ENCODE measurements at regions not wholly inside any gene's neighbourhood (a gene's known extent, or its start where the extent isn't known, plus 50 kb on each side); places are given as distances from the start of the nearest gene placed in this dataset.

DNA sequence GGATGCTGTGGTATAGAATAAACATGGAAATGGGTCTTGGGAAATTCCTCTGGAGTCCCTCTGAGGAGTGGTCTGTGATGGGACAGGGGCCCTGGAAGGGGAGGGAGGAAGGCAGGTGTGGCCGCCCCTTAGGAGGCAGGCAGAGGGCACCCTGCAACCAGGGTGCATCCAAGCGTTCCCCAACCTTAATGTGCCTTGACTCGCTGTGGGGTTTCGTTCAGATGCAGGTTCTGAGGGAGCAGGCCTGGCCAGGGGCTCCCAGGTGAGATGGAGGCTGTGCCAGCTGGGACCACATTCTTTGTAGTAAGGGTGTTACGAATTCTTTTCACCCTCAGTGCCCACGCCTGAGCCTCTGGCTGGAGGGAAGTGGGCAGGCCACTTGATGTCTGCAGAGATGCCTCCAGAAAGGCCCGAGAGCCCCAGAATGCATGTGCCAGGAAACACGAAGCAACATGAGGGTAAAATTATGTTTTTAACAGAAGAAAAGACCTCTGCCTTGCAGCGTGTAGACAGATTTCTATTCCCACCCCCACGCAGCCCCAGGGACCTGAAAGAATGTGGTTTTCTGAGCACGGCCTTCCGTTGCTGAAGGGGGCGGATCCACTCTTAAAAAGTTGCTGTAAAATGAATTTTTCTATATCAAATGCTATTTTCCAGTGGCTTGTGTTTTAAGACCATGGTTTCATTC lies 150.4 kb upstream of the IER5L start:
- Histone ChIP-seq H3K27ac (no peak overlapping the region), H3K9me3 (no peaks in the 10 kb centered on the region), H3K4me3 (no peak overlapping the region), H3K36me3 (replicated peaks in 1 of 2; ENCODE audit: insufficient read depth in 1 of 2, low read depth in 2 of 2) (no peaks in the 10 kb centered on the region), H3K27me3 (no peaks in the 10 kb centered on the region), H3K4me1 (peaks cover 11% of the 10 kb centered on the region)
- intact Hi-C loops (cut with DNase I), result no loop called here
- 72 to 78% methylated on average over 12 to 13 of the region's 13 CpGs for WGBS, 2 donors
- DNase-seq (no peak), ATAC-seq (no peak)
- TF ChIP-seq POLR2A (IDR thresholded peaks at IDR 0.05), result no peak
- TF ChIP-seq, protein P1, sequence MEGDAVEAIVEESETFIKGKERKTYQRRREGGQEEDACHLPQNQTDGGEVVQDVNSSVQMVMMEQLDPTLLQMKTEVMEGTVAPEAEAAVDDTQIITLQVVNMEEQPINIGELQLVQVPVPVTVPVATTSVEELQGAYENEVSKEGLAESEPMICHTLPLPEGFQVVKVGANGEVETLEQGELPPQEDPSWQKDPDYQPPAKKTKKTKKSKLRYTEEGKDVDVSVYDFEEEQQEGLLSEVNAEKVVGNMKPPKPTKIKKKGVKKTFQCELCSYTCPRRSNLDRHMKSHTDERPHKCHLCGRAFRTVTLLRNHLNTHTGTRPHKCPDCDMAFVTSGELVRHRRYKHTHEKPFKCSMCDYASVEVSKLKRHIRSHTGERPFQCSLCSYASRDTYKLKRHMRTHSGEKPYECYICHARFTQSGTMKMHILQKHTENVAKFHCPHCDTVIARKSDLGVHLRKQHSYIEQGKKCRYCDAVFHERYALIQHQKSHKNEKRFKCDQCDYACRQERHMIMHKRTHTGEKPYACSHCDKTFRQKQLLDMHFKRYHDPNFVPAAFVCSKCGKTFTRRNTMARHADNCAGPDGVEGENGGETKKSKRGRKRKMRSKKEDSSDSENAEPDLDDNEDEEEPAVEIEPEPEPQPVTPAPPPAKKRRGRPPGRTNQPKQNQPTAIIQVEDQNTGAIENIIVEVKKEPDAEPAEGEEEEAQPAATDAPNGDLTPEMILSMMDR (IDR thresholded peaks at IDR 0.05), result no peak

DNA sequence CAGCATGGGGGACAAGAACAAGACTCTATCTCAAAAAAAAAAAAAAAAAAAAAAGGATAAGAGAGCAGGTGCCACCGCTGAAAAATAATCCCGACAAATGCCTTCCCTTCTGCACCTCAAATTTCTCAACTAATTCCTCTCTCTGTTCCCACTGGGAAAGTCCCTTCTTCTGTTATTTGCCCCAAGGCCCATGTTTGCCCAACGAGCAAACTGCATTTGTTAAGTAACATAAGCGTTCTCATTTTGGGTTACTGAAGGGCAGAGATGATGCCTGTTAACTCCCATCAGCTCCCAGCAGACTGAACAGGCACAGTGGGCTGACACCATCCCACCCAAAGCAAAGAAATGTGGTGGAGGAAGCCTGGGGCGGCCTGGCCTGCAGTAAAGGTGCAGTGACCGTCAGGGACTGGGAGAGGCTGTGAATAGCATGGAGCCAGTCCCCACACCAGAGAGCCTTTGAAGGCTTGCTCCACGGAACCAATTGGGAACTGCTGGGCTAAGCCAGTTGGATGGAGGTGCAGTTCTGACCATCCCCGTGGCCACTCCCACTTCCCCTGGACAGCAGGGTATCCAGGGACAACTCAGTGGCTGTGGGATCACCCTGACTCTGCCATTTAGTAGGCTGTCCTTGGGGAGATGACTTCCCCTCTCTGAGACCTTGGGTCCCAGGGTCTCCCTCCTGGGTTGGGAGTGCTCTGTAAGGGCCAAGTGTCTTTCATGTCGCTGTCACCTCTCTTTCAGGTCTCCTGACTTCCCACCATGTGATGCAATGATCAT lies 149.7 kb upstream of the IER5L start:
- DNase-seq (no peak), ATAC-seq (no peak)
- H3K27ac ChIP-seq, result peak overlapping the region in 1 of 4 donors; percentile 25
- WGBS, 2 donors, result 62 to 65% methylated on average over 6 to 9 of the region's 9 CpGs
- H3K36me3 ChIP-seq (replicated peaks in 1 of 2; ENCODE audit: insufficient read depth in 1 of 2, low read depth in 2 of 2), result no peaks in the 10 kb centered on the region
- intact Hi-C loops (cut with DNase I), result no loop called here
- no peaks in the 10 kb centered on the region for H3K27me3 ChIP-seq
- H3K4me3 ChIP-seq, result no peak overlapping the region
- TF ChIP-seq, protein P1 (IDR thresholded peaks at IDR 0.05), result no peak
- TF ChIP-seq POLR2A (IDR thresholded peaks at IDR 0.05), result no peak
- H3K9me3 ChIP-seq, result no peaks in the 10 kb centered on the region
- H3K4me1 ChIP-seq, result peaks cover 9% of the 10 kb centered on the region

DNA sequence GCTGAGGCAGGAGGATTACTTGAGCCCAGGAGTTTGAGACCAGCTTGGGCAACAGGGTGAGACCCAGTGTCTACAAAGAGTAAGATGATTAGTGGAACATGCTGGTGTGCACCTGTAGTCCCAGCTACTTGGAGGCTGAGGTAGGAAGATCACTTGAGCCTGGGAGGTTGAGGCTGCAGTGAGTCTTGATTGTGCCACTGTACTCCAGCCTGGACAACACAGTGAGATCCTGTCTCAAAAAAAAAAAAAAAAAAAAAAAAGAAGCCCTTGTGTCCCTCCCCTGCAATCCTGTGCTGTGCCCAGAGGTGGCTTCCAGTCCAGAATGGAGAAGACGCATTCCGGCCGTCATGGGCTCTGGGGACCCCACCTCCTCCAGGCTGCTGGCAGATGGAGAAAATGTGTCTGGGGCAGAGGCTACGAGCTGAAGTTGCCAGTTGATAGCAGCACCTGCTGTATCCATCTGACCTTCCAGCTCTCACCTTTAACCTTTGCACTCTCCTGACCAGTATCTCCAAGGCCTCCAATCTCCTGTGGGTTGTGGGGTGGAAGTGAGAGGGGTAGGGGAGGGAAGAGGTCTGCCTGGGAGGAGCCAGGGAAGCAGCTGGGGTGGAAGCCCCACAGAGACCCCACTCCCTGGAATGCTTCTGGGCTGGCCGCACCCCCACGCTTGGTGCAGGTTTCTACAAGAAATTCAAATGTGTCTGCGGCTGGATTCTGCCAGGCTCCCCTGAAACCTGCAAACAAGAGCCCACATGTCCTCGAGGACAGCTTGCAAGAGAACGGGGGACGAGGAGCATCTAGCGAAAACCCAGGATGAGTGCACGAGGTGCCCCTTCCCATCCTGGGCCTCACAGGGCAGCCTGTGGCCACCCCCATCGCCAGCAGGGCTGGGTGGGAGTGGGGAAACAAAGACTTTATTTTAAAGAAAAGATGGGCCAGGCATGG lies 148.3 kb upstream of the IER5L start:
- Histone ChIP-seq H3K27ac (no peak overlapping the region), H3K4me1 (peaks cover 12% of the 10 kb centered on the region), H3K36me3 (replicated peaks in 1 of 2; ENCODE audit: insufficient read depth in 1 of 2, low read depth in 2 of 2) (no peaks in the 10 kb centered on the region), H3K27me3 (no peaks in the 10 kb centered on the region), H3K4me3 (no peak overlapping the region), H3K9me3 (no peaks in the 10 kb centered on the region)
- intact Hi-C loops (cut with DNase I), result no loop called here
- 79 to 88% methylated on average over 13 of the region's 13 CpGs for WGBS, 2 donors
- ATAC-seq (no peak), DNase-seq (no peak)
- no peak for TF ChIP-seq POLR2A (IDR thresholded peaks at IDR 0.05)

DNA sequence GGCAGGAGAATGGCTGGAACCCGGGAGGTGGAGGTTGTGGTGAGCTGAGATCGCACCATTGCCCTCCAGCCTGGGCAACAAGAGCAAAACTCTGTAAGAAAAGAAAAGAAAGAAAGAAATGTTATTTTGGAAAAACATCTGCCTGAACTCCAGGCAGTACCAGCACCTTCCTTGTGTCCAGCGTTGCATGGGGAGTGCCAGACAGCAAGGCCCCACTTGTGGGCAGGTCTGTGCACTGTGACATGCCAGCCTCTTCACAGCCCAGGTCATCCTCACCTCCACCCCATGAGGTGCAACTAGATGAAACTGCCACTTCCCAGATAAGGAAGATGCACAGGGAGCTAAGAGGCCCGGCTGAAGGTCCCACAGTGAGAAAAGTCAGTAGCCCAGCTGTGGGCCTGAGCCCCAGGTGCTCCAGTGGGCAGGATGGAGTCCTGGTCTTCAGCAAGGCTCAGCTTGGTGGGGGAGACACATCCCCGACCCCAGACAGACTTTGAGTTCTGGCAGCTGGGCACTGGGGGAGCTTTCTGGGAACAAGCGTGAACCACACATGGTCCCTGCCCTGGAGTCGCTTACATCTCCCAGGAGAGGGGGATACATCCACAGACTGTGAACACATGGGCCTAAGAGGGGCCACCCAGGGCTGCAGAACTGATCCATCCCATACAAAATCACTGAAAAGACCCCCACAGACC lies 146.9 kb upstream of the IER5L start:
- Histone ChIP-seq H3K4me3 (no peak overlapping the region), H3K27ac (no peak overlapping the region), H3K27me3 (no peaks in the 10 kb centered on the region), H3K4me1 (peaks cover 26% of the 10 kb centered on the region), H3K36me3 (replicated peaks in 1 of 2; ENCODE audit: insufficient read depth in 1 of 2, low read depth in 2 of 2) (no peaks in the 10 kb centered on the region), H3K9me3 (no peaks in the 10 kb centered on the region)
- ATAC-seq (no peak), DNase-seq (no peak)
- TF ChIP-seq, protein P1 (IDR thresholded peaks at IDR 0.05), result no peak
- TF ChIP-seq POLR2A (IDR thresholded peaks at IDR 0.05), result no peak
- WGBS, 2 donors, result 84 to 94% methylated on average over 6 to 7 of the region's 7 CpGs
- intact Hi-C loops (cut with DNase I), result no loop called here

All from body of pancreas (tissue), 4 donors.